Activated naive CD8-positive, alpha-beta T cell treated with anti-CD3 and anti-CD28 coated beads, Interleukin-2, amount 10 ng/mL, durations not matched to agents 7 days and 5 days (primary cell): ENCODE measurements at regions not wholly inside any gene's neighbourhood (a gene's known extent, or its start where the extent isn't known, plus 50 kb on each side); places are given as distances from the start of the nearest gene placed in this dataset.

Experiments used
- ATAC-seq: fragments of 150-1000 bp; cut with Tn5 transposase; one replicate; pipeline ENCODE4 v1.10.0; 2021; ENCODE audit warnings: low read depth, moderate library complexity
- POLR2A ChIA-PET: fragments of 350-600 bp; sonication (Branson Sonifier 250); formaldehyde crosslinking; loops from one replicate; lab custom pipeline; 2021; ENCODE audit warnings: antibody characterized with exemption; lab: Charles Lee
- DNase-seq: peaks from one replicate; pipeline ENCODE4 v3.0.0; 2021
- H3K27ac Mint-ChIP-seq: one replicate; pipeline ENCODE4 v1.8.0; 2022; ENCODE audit warnings: mild to moderate bottlenecking, mixed read lengths
- H3K27me3 Mint-ChIP-seq: one replicate; pipeline ENCODE4 v1.8.0; 2022; ENCODE audit warnings: mild to moderate bottlenecking, moderate library complexity, mixed read lengths
- H3K36me3 Mint-ChIP-seq: one replicate; pipeline ENCODE4 v1.8.0; 2021; ENCODE audit warnings: mild to moderate bottlenecking, mixed read lengths
- H3K4me1 Mint-ChIP-seq: one replicate; pipeline ENCODE4 v1.8.0; 2021; ENCODE audit warnings: mixed read lengths
- H3K4me3 Mint-ChIP-seq: one replicate; pipeline ENCODE4 v1.8.0; 2022; ENCODE audit warnings: mild to moderate bottlenecking, moderate library complexity, mixed read lengths
- H3K9me3 Mint-ChIP-seq: one replicate; pipeline ENCODE4 v1.8.0; 2021; ENCODE audit warnings: mixed read lengths

- no peak for DNase-seq
- no peak overlapping the region for H3K27ac Mint-ChIP-seq
- H3K9me3 Mint-ChIP-seq = peaks cover 2% of the 10 kb centered on the region
- no peak overlapping the region for H3K4me3 Mint-ChIP-seq
- no peaks in the 10 kb centered on the region for H3K27me3 Mint-ChIP-seq
- POLR2A ChIA-PET = no interaction called here
- ATAC-seq = no peak
- no peaks in the 10 kb centered on the region for H3K36me3 Mint-ChIP-seq
- H3K4me1 Mint-ChIP-seq = no peaks in the 10 kb centered on the region
Measured at GRCh38 chr5:114255260-114255659, 106.6 kb upstream of the KCNN2 start.

- no peaks in the 10 kb centered on the region for H3K36me3 Mint-ChIP-seq
- no peak overlapping the region for H3K27ac Mint-ChIP-seq
- ATAC-seq (no peak), DNase-seq (no peak)
- H3K9me3 Mint-ChIP-seq = peaks cover 2% of the 10 kb centered on the region
- H3K27me3 Mint-ChIP-seq = no peaks in the 10 kb centered on the region
- POLR2A ChIA-PET = no interaction called here
- H3K4me3 Mint-ChIP-seq = no peak overlapping the region
- H3K4me1 Mint-ChIP-seq = no peaks in the 10 kb centered on the region
Measured at GRCh38 chr5:114261989-114262388, 99.9 kb upstream of the KCNN2 start.

GRCh38 chr5:114265432-114266060 lies 96.3 kb upstream of the KCNN2 start:
- Mint-ChIP-seq H3K27ac (no peak overlapping the region), H3K9me3 (no peaks in the 10 kb centered on the region), H3K4me1 (no peaks in the 10 kb centered on the region), H3K27me3 (no peaks in the 10 kb centered on the region), H3K36me3 (no peaks in the 10 kb centered on the region), H3K4me3 (no peak overlapping the region)
- POLR2A ChIA-PET = no interaction called here
- DNase-seq (no peak), ATAC-seq (no peak)

GRCh38 chr5:114266374-114266773 lies 95.5 kb upstream of the KCNN2 start:
- POLR2A ChIA-PET = no interaction called here
- no peak overlapping the region for H3K4me3 Mint-ChIP-seq
- H3K27me3 Mint-ChIP-seq = no peaks in the 10 kb centered on the region
- no peak overlapping the region for H3K27ac Mint-ChIP-seq
- no peak for ATAC-seq
- no peaks in the 10 kb centered on the region for H3K9me3 Mint-ChIP-seq
- no peaks in the 10 kb centered on the region for H3K36me3 Mint-ChIP-seq
- no peaks in the 10 kb centered on the region for H3K4me1 Mint-ChIP-seq
- DNase-seq = no peak

DNA sequence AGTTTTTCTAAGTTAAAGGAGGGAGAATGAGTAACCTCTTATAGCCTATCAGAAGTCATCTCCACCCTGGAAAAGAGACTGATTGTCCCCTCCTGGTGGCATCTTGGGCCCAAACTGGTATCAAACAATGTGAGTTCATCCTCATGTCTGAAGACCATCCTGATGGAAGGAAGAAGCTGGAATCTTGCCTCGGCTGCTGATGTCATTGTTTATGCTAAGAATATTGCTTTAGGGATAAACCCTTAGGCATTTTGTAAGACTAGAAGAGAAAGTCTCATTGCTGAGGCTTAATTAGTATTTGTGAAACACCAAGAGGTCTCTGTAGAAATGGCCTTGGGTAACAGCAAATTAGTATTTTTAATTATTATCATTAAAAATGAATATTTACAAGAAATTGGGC lies 65.7 kb upstream of the KCNN2 start:
- DNase-seq = no peak
- H3K4me3 Mint-ChIP-seq = no peak overlapping the region
- POLR2A ChIA-PET = no interaction called here
- no peak for ATAC-seq
- H3K4me1 Mint-ChIP-seq = no peaks in the 10 kb centered on the region
- no peaks in the 10 kb centered on the region for H3K36me3 Mint-ChIP-seq
- H3K9me3 Mint-ChIP-seq = no peaks in the 10 kb centered on the region
- H3K27me3 Mint-ChIP-seq = peaks cover 2% of the 10 kb centered on the region
- H3K27ac Mint-ChIP-seq = no peak overlapping the region

DNA sequence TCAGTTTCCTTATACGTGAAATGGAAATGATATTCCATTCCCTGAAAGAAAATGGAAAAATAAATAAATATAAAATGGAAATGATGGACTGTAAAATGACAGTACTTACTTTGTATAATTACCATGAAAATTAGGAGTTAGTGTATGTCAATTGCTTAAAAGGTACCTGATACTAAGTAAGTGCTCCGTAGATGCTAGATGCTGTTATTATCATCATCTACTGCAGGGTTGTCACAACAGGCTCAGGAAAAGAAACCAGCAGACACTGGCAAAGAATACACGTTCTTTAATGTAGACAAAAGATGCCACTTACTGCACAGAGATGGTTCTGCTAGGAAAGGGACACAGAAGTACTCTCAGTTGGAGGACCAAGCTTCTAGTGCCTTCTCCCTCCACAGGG lies 64.0 kb upstream of the KCNN2 start:
- POLR2A ChIA-PET = no interaction called here
- no peak overlapping the region for H3K4me3 Mint-ChIP-seq

DNA sequence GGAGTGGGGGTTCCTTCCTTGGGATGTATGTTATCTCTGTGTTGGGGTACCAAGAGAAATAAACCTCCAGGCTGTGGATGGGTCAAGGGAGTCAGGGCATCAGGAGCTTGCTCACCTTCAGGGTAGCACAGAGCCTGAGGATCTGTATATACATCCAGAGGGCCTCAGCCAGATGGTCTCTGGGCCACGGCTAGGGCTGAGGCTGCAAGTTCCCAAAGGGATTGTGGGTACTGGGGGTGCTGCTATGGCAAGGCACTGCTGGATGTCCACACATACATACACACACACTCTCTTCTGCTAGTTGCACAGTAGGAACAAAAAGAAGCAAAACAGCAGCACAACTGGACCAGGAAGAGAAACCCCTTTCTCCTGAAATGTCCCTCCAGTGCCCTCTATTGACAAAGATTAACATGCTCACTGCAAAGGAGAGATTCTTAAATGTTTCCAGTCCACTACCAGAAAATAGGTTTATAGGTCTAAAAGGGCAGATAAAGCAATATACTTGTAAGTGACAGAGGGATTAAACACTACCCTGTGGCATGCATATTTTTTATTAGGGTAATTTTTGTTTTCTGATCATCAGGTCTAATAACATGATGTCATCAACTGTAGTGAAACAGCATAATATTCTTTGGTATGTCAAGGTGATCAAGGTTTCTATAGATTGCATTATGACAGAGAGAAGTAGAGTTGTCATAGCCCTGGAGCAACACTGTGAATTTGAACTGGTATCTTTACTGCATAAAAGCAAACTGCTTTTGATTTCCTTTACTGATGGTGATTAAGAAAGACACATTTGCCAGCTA lies 56.3 kb upstream of the KCNN2 start:
- DNase-seq (no peak), ATAC-seq (no peak)
- Mint-ChIP-seq H3K4me1 (no peaks in the 10 kb centered on the region), H3K9me3 (no peaks in the 10 kb centered on the region), H3K36me3 (no peaks in the 10 kb centered on the region), H3K4me3 (no peak overlapping the region), H3K27me3 (no peaks in the 10 kb centered on the region), H3K27ac (no peak overlapping the region)
- POLR2A ChIA-PET = no interaction called here

More for the DNA sequence above, 64.0 kb upstream of the KCNN2 start:
- H3K27me3 Mint-ChIP-seq = peaks cover 2% of the 10 kb centered on the region
- ATAC-seq = no peak
- no peaks in the 10 kb centered on the region for H3K4me1 Mint-ChIP-seq
- no peak for DNase-seq
- no peaks in the 10 kb centered on the region for H3K36me3 Mint-ChIP-seq
- no peak overlapping the region for H3K27ac Mint-ChIP-seq
- H3K9me3 Mint-ChIP-seq = no peaks in the 10 kb centered on the region

DNA sequence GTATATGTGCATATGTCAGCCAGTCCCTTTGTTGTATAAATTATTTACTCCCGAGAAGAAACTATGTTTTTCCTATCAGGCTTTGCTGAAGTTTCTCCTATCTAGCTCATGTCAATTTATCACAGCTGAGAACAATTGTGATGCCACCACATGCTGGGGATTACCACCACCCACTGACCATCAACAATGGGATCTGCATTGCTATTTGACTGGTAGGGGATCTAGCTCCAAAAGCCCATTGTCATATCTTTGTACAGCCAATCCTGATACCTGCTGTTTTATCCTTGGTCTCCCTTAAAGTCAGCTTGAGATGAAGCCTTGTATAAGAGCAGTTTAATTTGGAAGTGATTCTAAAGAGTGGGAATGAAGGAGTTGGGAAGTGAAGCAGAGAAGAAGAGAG lies 53.9 kb upstream of the KCNN2 start:
- Mint-ChIP-seq H3K9me3 (no peaks in the 10 kb centered on the region), H3K4me1 (no peaks in the 10 kb centered on the region), H3K36me3 (no peaks in the 10 kb centered on the region), H3K4me3 (no peak overlapping the region), H3K27me3 (no peaks in the 10 kb centered on the region), H3K27ac (no peak overlapping the region)
- no peak for ATAC-seq
- POLR2A ChIA-PET = no interaction called here
- no peak for DNase-seq

GRCh38 chr5:114308508-114308907 lies 53.4 kb upstream of the KCNN2 start:
- DNase-seq = no peak
- no peak for ATAC-seq
- no peaks in the 10 kb centered on the region for H3K36me3 Mint-ChIP-seq
- H3K9me3 Mint-ChIP-seq = no peaks in the 10 kb centered on the region
- POLR2A ChIA-PET = no interaction called here
- H3K27ac Mint-ChIP-seq = no peak overlapping the region
- H3K4me1 Mint-ChIP-seq = no peaks in the 10 kb centered on the region
- no peaks in the 10 kb centered on the region for H3K27me3 Mint-ChIP-seq
- no peak overlapping the region for H3K4me3 Mint-ChIP-seq

GRCh38 chr5:114310666-114311065 lies 51.2 kb upstream of the KCNN2 start:
- Mint-ChIP-seq H3K4me3 (no peak overlapping the region), H3K27me3 (no peaks in the 10 kb centered on the region), H3K9me3 (no peaks in the 10 kb centered on the region), H3K4me1 (no peaks in the 10 kb centered on the region), H3K27ac (no peak overlapping the region), H3K36me3 (no peaks in the 10 kb centered on the region)
- DNase-seq (no peak), ATAC-seq (no peak)
- POLR2A ChIA-PET = no interaction called here

- DNase-seq (no peak), ATAC-seq (no peak)
- H3K27ac Mint-ChIP-seq = no peak overlapping the region
- H3K27me3 Mint-ChIP-seq = no peaks in the 10 kb centered on the region
- no peak overlapping the region for H3K4me3 Mint-ChIP-seq
- no peaks in the 10 kb centered on the region for H3K36me3 Mint-ChIP-seq
- no peaks in the 10 kb centered on the region for H3K9me3 Mint-ChIP-seq
- H3K4me1 Mint-ChIP-seq = no peaks in the 10 kb centered on the region
- POLR2A ChIA-PET = no interaction called here
Measured at GRCh38 chr5:114311281-114311680, 50.6 kb upstream of the KCNN2 start.

- DNase-seq = no peak
- POLR2A ChIA-PET = no interaction called here
- H3K27me3 Mint-ChIP-seq = no peaks in the 10 kb centered on the region
- H3K4me3 Mint-ChIP-seq = no peak overlapping the region
- ATAC-seq = no peak
- no peaks in the 10 kb centered on the region for H3K9me3 Mint-ChIP-seq
- H3K27ac Mint-ChIP-seq = no peak overlapping the region
- H3K4me1 Mint-ChIP-seq = no peaks in the 10 kb centered on the region
- H3K36me3 Mint-ChIP-seq = no peaks in the 10 kb centered on the region
Measured at GRCh38 chr5:114311968-114312367, 49.9 kb upstream of the KCNN2 start.
